ENCODE measurements at regions not wholly inside any gene's neighbourhood (a gene's known extent, or its start where the extent isn't known, plus 50 kb on each side); places are given as distances from the start of the nearest gene placed in this dataset.

GRCh38 chr10:20972925-20973324, 75.8 kb upstream of the NEBL start:
- Histone ChIP-seq H3K18ac (ENCODE audit: low read depth in 1 of 2, low read length in 2 of 2) (no peak overlapping the region), H2AK5ac (ENCODE audit: low read length, severe bottlenecking) (no peak overlapping the region), H2BK5ac (ENCODE audit: low read depth, low read length, poor library complexity, severe bottlenecking) (no peak overlapping the region), H3K4ac (ENCODE audit: low read depth in 1 of 2, low read length in 2 of 2) (no peak overlapping the region), H3K27me3 (ENCODE audit: control insufficient read depth in 1 of 2, insufficient read depth in 1 of 2, low read length in 2 of 2) (no peaks in the 10 kb centered on the region), H2BK120ac (ENCODE audit: low read depth, low read length) (no peak overlapping the region), H3K36me3 (ENCODE audit: control insufficient read depth in 1 of 2, insufficient read depth in 2 of 2, low read depth in 1 of 2, low read length in 2 of 2) (no peaks in the 10 kb centered on the region), H3K27ac (ENCODE audit: low read length, poor library complexity, severe bottlenecking) (no peak overlapping the region), H3K9me3 (ENCODE audit: control insufficient read depth, low read length) (no peaks in the 10 kb centered on the region), H2AFZ (ENCODE audit: low read depth, low read length) (no peak overlapping the region), H3K4me1 (ENCODE audit: control insufficient read depth, insufficient read depth, low read depth, low read length) (peaks cover 1% of the 10 kb centered on the region), H2BK12ac (ENCODE audit: low read length in 2 of 2) (no peak overlapping the region), H3K79me1 (replicated peaks; ENCODE audit: low read length, poor library complexity, severe bottlenecking) (no peaks in the 10 kb centered on the region), H3K9ac (ENCODE audit: low read length) (no peak overlapping the region), H2BK15ac (ENCODE audit: low read depth, poor library complexity, severe bottlenecking) (no peak overlapping the region), H4K91ac (ENCODE audit: low read length) (no peak overlapping the region), H3K23ac (ENCODE audit: low read length in 2 of 2) (no peak overlapping the region), H4K8ac (ENCODE audit: low read length) (no peak overlapping the region), H3K4me3 (ENCODE audit: insufficient read depth in 1 of 2, low read depth in 1 of 2, low read length in 2 of 2) (no peak overlapping the region), H3K4me2 (ENCODE audit: low read length, poor library complexity, severe bottlenecking) (no peak overlapping the region), H3K14ac (ENCODE audit: low read length in 2 of 2) (no peak overlapping the region)
- no peak for DNase-seq
- WGBS, result 100% methylated on average over 1 of the region's 2 CpGs

DNA sequence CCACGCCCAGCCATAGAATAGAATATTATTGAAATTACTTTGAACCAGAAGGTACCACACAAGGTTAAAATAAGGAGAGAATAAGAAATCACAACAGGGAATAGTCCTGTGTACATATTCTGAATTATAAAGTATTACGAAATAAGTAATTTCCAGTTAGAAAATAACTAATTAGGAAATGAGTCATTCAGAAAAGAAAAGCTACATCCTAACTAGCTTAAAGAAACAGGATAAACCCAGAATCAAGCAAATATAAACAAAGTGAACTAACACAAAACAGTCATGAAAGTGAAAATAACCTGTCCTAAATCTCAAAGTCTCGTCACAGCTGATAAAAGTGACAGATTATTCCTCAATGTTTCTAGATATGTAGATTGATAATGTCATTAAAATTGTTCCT, 74.8 kb upstream of the NEBL start:
- DNase-seq, result peak; percentile 36
- Histone ChIP-seq H3K27me3 (ENCODE audit: control insufficient read depth in 1 of 2, insufficient read depth in 1 of 2, low read length in 2 of 2) (no peaks in the 10 kb centered on the region), H2BK15ac (ENCODE audit: low read depth, poor library complexity, severe bottlenecking) (no peak overlapping the region), H3K36me3 (ENCODE audit: control insufficient read depth in 1 of 2, insufficient read depth in 2 of 2, low read depth in 1 of 2, low read length in 2 of 2) (no peaks in the 10 kb centered on the region), H3K4ac (ENCODE audit: low read depth in 1 of 2, low read length in 2 of 2) (no peak overlapping the region), H3K9ac (ENCODE audit: low read length) (no peak overlapping the region), H3K4me3 (ENCODE audit: insufficient read depth in 1 of 2, low read depth in 1 of 2, low read length in 2 of 2) (no peak overlapping the region), H3K79me1 (replicated peaks; ENCODE audit: low read length, poor library complexity, severe bottlenecking) (no peaks in the 10 kb centered on the region), H3K9me3 (ENCODE audit: control insufficient read depth, low read length) (no peaks in the 10 kb centered on the region), H3K18ac (ENCODE audit: low read depth in 1 of 2, low read length in 2 of 2) (no peak overlapping the region), H4K8ac (ENCODE audit: low read length) (no peak overlapping the region), H3K14ac (ENCODE audit: low read length in 2 of 2) (no peak overlapping the region), H3K27ac (ENCODE audit: low read length, poor library complexity, severe bottlenecking) (no peak overlapping the region), H2AK5ac (ENCODE audit: low read length, severe bottlenecking) (no peak overlapping the region), H2BK120ac (ENCODE audit: low read depth, low read length) (no peak overlapping the region), H3K4me2 (ENCODE audit: low read length, poor library complexity, severe bottlenecking) (no peak overlapping the region), H3K23ac (ENCODE audit: low read length in 2 of 2) (no peak overlapping the region), H4K91ac (ENCODE audit: low read length) (no peak overlapping the region), H3K4me1 (ENCODE audit: control insufficient read depth, insufficient read depth, low read depth, low read length) (peaks cover 1% of the 10 kb centered on the region), H2AFZ (ENCODE audit: low read depth, low read length) (no peak overlapping the region), H2BK12ac (ENCODE audit: low read length in 2 of 2) (no peak overlapping the region), H2BK5ac (ENCODE audit: low read depth, low read length, poor library complexity, severe bottlenecking) (no peak overlapping the region)
- no CpG with 5 or more reads among the region's 3 CpGs for WGBS

GRCh38 chr10:20970708-20971107, 73.6 kb upstream of the NEBL start:
- Histone ChIP-seq H2AFZ (ENCODE audit: low read depth, low read length) (no peak overlapping the region), H3K27ac (ENCODE audit: low read length, poor library complexity, severe bottlenecking) (no peak overlapping the region), H2BK120ac (ENCODE audit: low read depth, low read length) (no peak overlapping the region), H2BK15ac (ENCODE audit: low read depth, poor library complexity, severe bottlenecking) (no peak overlapping the region), H3K18ac (ENCODE audit: low read depth in 1 of 2, low read length in 2 of 2) (no peak overlapping the region), H3K9ac (ENCODE audit: low read length) (no peak overlapping the region), H3K14ac (ENCODE audit: low read length in 2 of 2) (no peak overlapping the region), H3K79me1 (replicated peaks; ENCODE audit: low read length, poor library complexity, severe bottlenecking) (no peaks in the 10 kb centered on the region), H2BK5ac (ENCODE audit: low read depth, low read length, poor library complexity, severe bottlenecking) (no peak overlapping the region), H3K27me3 (ENCODE audit: control insufficient read depth in 1 of 2, insufficient read depth in 1 of 2, low read length in 2 of 2) (no peaks in the 10 kb centered on the region), H4K91ac (ENCODE audit: low read length) (no peak overlapping the region), H2BK12ac (ENCODE audit: low read length in 2 of 2) (no peak overlapping the region), H3K9me3 (ENCODE audit: control insufficient read depth, low read length) (no peaks in the 10 kb centered on the region), H3K4ac (ENCODE audit: low read depth in 1 of 2, low read length in 2 of 2) (no peak overlapping the region), H2AK5ac (ENCODE audit: low read length, severe bottlenecking) (no peak overlapping the region), H4K8ac (ENCODE audit: low read length) (no peak overlapping the region), H3K36me3 (ENCODE audit: control insufficient read depth in 1 of 2, insufficient read depth in 2 of 2, low read depth in 1 of 2, low read length in 2 of 2) (no peaks in the 10 kb centered on the region), H3K4me1 (ENCODE audit: control insufficient read depth, insufficient read depth, low read depth, low read length) (peaks cover 1% of the 10 kb centered on the region), H3K23ac (ENCODE audit: low read length in 2 of 2) (no peak overlapping the region), H3K4me2 (ENCODE audit: low read length, poor library complexity, severe bottlenecking) (no peak overlapping the region), H3K4me3 (ENCODE audit: insufficient read depth in 1 of 2, low read depth in 1 of 2, low read length in 2 of 2) (no peak overlapping the region)
- 92% methylated on average over 2 of the region's 4 CpGs for WGBS
- DNase-seq, result no peak

DNA sequence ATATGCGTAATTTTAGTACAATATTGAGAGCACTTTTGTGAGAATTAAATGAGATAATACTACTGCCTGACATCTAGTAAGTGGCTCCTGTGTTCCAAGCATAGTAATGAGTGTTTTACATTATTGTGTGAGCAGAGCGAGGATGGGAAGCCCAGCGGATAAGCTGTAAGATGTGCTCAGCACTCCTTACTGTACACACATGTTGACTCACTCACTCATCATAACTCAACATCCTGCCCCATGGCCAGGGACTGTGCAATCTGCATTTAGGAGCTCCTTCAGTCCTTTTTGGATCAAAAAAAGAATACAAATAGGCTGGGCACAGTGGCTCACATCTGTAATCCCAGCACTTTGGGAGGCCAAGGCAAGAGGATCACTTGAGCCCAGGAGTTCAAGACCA, 72.9 kb upstream of the NEBL start:
- H3K9ac ChIP-seq (ENCODE audit: low read length), result no peak overlapping the region
- H2BK120ac ChIP-seq (ENCODE audit: low read depth, low read length), result no peak overlapping the region
- no peak overlapping the region for H3K18ac ChIP-seq (ENCODE audit: low read depth in 1 of 2, low read length in 2 of 2)
- no peak overlapping the region for H2AK5ac ChIP-seq (ENCODE audit: low read length, severe bottlenecking)
- H3K79me1 ChIP-seq (replicated peaks; ENCODE audit: low read length, poor library complexity, severe bottlenecking), result no peaks in the 10 kb centered on the region
- H2BK5ac ChIP-seq (ENCODE audit: low read depth, low read length, poor library complexity, severe bottlenecking), result no peak overlapping the region
- H4K91ac ChIP-seq (ENCODE audit: low read length), result no peak overlapping the region
- H2AFZ ChIP-seq (ENCODE audit: low read depth, low read length), result no peak overlapping the region
- no peaks in the 10 kb centered on the region for H3K27me3 ChIP-seq (ENCODE audit: control insufficient read depth in 1 of 2, insufficient read depth in 1 of 2, low read length in 2 of 2)
- H3K4me3 ChIP-seq (ENCODE audit: insufficient read depth in 1 of 2, low read depth in 1 of 2, low read length in 2 of 2), result no peak overlapping the region
- peaks cover 1% of the 10 kb centered on the region for H3K4me1 ChIP-seq (ENCODE audit: control insufficient read depth, insufficient read depth, low read depth, low read length)
- peak; percentile 58 for DNase-seq
- H4K8ac ChIP-seq (ENCODE audit: low read length), result no peak overlapping the region
- H3K23ac ChIP-seq (ENCODE audit: low read length in 2 of 2), result no peak overlapping the region
- 35% methylated on average over 2 of the region's 3 CpGs for WGBS
- H3K36me3 ChIP-seq (ENCODE audit: control insufficient read depth in 1 of 2, insufficient read depth in 2 of 2, low read depth in 1 of 2, low read length in 2 of 2), result no peaks in the 10 kb centered on the region
- no peak overlapping the region for H3K4me2 ChIP-seq (ENCODE audit: low read length, poor library complexity, severe bottlenecking)
- peak overlapping the region in 1 of 2 experiments; percentile 84 for H2BK12ac ChIP-seq (ENCODE audit: low read length in 2 of 2)
- no peaks in the 10 kb centered on the region for H3K9me3 ChIP-seq (ENCODE audit: control insufficient read depth, low read length)
- no peak overlapping the region for H2BK15ac ChIP-seq (ENCODE audit: low read depth, poor library complexity, severe bottlenecking)
- no peak overlapping the region for H3K4ac ChIP-seq (ENCODE audit: low read depth in 1 of 2, low read length in 2 of 2)
- no peak overlapping the region for H3K14ac ChIP-seq (ENCODE audit: low read length in 2 of 2)
- no peak overlapping the region for H3K27ac ChIP-seq (ENCODE audit: low read length, poor library complexity, severe bottlenecking)
